IPS DF 6.9 (cell line): ENCODE measurements at regions not wholly inside any gene's neighbourhood (a gene's known extent, or its start where the extent isn't known, plus 50 kb on each side); places are given as distances from the start of the nearest gene placed in this dataset.

Source experiments
- DNase-seq: peaks from one replicate; pipeline ENCODE4 v3.0.0-alpha.2; 2013; ENCODE audit warnings: low read depth, low spot score
- H3K27ac ChIP-seq: one replicate; pipeline ENCODE4 v1.5.1; 2013; ENCODE audit warnings: low read length, control low read depth
- H3K27me3 ChIP-seq: 2 replicates; pipeline ENCODE4 v1.6.1; 2013; ENCODE audit warnings: mild to moderate bottlenecking, low read length; ENCODE audit not compliant: control insufficient read depth, insufficient read depth
- H3K36me3 ChIP-seq: 2 replicates; pipeline ENCODE4 v1.6.1; 2013; ENCODE audit warnings: low read length; ENCODE audit not compliant: control insufficient read depth, insufficient read depth
- H3K4me1 ChIP-seq: 2 replicates; pipeline ENCODE4 v1.6.1; 2013; ENCODE audit warnings: low read length; ENCODE audit not compliant: control insufficient read depth, insufficient read depth
- H3K4me3 ChIP-seq: 2 replicates; pipeline ENCODE4 v1.5.1; 2013; ENCODE audit warnings: mild to moderate bottlenecking, low read length
- H3K9me3 ChIP-seq: 2 replicates; pipeline ENCODE4 v1.6.1; 2013; ENCODE audit warnings: low read length, inconsistent platforms; ENCODE audit not compliant: control insufficient read depth, insufficient read depth
- WGBS: extraction: QIAGEN DNeasy Blood & Tissue Kit; methylation state at CpG from one replicate; pipeline ENCODE4 v1.1.7; 2013; ENCODE audit warnings: mixed read lengths, missing lambda C conversion rate; ENCODE audit not compliant: insufficient read length, insufficient coverage; 5-methylcytosine and 5-hydroxymethylcytosine counted together

DNA sequence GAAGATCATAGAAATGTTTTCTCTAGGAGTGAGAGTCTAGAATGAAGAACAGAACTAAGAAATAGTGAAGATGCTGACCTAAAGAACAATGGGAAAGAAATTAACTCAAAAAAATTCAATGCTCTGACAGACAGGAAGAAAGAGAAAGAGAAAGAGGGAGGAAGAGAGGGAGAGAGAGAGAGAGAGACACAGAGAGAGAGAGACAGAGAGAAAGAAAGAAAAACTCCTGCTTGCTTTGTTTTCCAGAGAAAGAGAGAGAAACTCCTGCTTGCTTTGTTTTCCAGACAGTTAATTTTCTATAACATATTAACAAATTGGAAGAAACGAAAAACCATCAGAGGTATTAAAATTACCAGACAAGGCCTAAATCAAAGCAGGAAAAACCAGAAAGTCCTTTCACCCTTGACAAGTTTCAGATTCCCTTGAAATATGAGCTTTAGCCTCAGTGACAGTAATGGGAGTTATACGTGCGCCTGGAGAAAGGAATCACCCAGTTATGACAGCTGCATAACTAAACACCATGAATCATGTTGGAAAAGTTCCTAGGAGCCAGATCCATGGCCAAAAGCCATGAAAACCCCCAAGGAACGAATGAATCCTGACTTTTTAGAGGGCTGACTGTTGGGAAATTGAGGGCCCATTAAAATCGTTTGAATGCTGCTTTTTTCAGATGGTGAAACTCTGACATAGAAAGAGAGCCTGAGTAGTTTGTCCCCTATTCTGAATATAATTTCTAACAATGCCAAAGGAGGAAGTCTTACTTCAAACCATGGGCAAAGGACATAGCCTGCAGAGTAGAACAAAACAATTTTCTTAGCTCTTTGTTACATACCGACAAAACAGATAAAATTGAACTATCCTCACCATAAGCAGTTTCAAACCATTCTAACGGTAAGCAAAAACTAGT is 228.6 kb upstream of the CHST9 start:
- Histone ChIP-seq H3K36me3 (no peaks in the 10 kb centered on the region), H3K4me1 (peaks cover 1% of the 10 kb centered on the region; the same call in 1 of the 2 replicates), H3K27me3 (no peaks in the 10 kb centered on the region), H3K4me3 (no peak overlapping the region), H3K9me3 (no peaks in the 10 kb centered on the region), H3K27ac (no peak overlapping the region)
- no CpG with 5 or more reads among the region's 7 CpGs for WGBS
- DNase-seq: no peak

DNA sequence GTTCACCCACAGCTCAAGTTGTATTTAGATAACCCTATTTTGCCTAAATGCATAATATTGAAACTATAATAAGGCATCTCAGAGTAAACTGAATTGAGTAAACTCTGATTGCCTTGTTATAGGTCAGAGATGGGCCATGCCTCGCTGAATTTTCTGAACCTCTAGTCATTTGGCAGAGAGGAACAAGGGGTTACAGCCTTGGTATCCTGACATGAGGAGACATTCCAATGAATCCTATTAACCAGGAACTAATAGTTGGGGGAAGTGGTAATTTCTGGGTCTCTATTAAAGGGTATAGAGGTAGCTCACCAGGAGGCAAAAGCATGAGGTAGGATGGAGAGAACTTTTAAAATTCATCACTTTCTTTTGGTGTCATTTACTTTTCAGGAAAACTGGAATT is 227.4 kb upstream of the CHST9 start:
- H3K4me1 ChIP-seq: peaks cover 1% of the 10 kb centered on the region; the same call in 1 of the 2 replicates
- H3K4me3 ChIP-seq: no peak overlapping the region
- H3K36me3 ChIP-seq: no peaks in the 10 kb centered on the region
- H3K9me3 ChIP-seq: no peaks in the 10 kb centered on the region
- no peaks in the 10 kb centered on the region for H3K27me3 ChIP-seq
- H3K27ac ChIP-seq: no peak overlapping the region
- no CpG with 5 or more reads among the region's 1 CpG for WGBS
- DNase-seq: no peak

DNA sequence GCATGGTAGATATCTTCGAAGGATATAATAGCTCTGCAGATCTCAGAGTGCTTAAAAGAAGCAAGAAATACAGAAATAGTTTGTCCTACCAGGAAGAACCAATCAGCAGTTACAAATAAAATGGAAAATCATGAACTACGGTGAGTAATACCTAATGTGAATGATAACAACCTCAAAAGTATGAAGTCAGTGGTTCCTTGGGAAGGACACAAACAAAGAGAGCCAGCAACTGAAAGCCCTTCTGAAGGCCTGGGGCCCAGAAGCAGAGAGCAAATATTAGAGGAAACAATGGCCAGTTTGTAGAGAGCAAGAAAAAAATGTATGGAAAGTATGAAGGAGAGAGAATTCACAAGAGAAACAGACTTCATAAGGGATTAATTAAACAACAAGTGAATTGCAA is 226.8 kb upstream of the CHST9 start:
- no peak overlapping the region for H3K27ac ChIP-seq
- peaks cover 1% of the 10 kb centered on the region; the same call in 1 of the 2 replicates for H3K4me1 ChIP-seq
- no peaks in the 10 kb centered on the region for H3K9me3 ChIP-seq
- H3K36me3 ChIP-seq: no peaks in the 10 kb centered on the region
- DNase-seq: no peak
- H3K27me3 ChIP-seq: no peaks in the 10 kb centered on the region
- WGBS: no CpG with 5 or more reads among the region's 2 CpGs
- no peak overlapping the region for H3K4me3 ChIP-seq

- H3K9me3 ChIP-seq: no peaks in the 10 kb centered on the region
- DNase-seq: no peak
- peaks cover 1% of the 10 kb centered on the region; the same call in 1 of the 2 replicates for H3K4me1 ChIP-seq
- no peaks in the 10 kb centered on the region for H3K27me3 ChIP-seq
- H3K27ac ChIP-seq: no peak overlapping the region
- H3K4me3 ChIP-seq: no peak overlapping the region
- no CpG with 5 or more reads among the region's 1 CpG for WGBS
- H3K36me3 ChIP-seq: no peaks in the 10 kb centered on the region
These were observed 225.9 kb upstream of the CHST9 start for GRCh38 chr18:27411013-27411412.

GRCh38 chr18:27404855-27405254 is 219.7 kb upstream of the CHST9 start:
- DNase-seq: no peak
- no peaks in the 10 kb centered on the region for H3K4me1 ChIP-seq
- H3K27me3 ChIP-seq: no peaks in the 10 kb centered on the region
- H3K36me3 ChIP-seq: no peaks in the 10 kb centered on the region
- H3K27ac ChIP-seq: no peak overlapping the region
- H3K9me3 ChIP-seq: no peaks in the 10 kb centered on the region
- no CpG with 5 or more reads among the region's 2 CpGs for WGBS
- H3K4me3 ChIP-seq: no peak overlapping the region

GRCh38 chr18:27400001-27400400 is 214.9 kb upstream of the CHST9 start:
- H3K27ac ChIP-seq: no peak overlapping the region
- H3K4me1 ChIP-seq: no peaks in the 10 kb centered on the region
- no CpG with 5 or more reads among the region's 9 CpGs for WGBS
- no peak overlapping the region for H3K4me3 ChIP-seq
- DNase-seq: peak; percentile 64
- no peaks in the 10 kb centered on the region for H3K36me3 ChIP-seq
- no peaks in the 10 kb centered on the region for H3K27me3 ChIP-seq
- H3K9me3 ChIP-seq: no peaks in the 10 kb centered on the region

- H3K4me1 ChIP-seq: no peaks in the 10 kb centered on the region
- H3K9me3 ChIP-seq: no peaks in the 10 kb centered on the region
- no peak overlapping the region for H3K4me3 ChIP-seq
- no peak for DNase-seq
- no peaks in the 10 kb centered on the region for H3K36me3 ChIP-seq
- no peak overlapping the region for H3K27ac ChIP-seq
- WGBS: no CpG with 5 or more reads among the region's 1 CpG
- no peaks in the 10 kb centered on the region for H3K27me3 ChIP-seq
These were observed 210.6 kb upstream of the CHST9 start for GRCh38 chr18:27395752-27396151.

- no peak for DNase-seq
- WGBS: 100% methylated on average over 1 of the region's 3 CpGs
- H3K4me3 ChIP-seq: no peak overlapping the region
These were observed 209.6 kb upstream of the CHST9 start for GRCh38 chr18:27394687-27395086.

DNA sequence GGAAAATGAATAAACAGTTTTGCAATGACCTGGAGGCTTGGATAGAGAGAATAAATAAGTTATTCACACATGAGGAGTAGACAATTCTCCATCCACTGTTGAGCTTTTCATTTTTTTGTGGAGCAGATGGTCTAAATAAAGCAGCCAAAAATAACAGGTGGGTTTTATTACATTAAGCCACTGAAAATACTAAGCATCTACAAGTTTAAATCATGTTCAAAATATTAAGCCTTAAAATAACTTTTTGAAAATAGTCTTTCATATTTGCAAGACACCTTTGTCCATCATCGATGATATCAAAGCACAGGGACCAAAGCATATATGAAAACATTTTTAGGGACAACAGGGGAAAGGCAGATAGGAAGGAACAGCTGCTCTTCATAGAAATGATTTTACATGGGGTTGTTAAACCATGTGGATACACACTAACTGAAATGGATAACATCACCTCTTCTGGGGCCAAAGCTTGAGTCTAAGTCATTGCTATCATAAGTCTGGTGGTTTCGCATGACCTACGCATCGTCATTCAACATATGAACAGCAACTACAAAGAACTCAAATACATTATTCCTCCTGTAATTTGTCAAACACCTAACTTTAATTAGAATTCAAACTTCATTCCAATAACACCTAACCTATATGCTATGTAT is 197.6 kb upstream of the CHST9 start:
- H3K4me3 ChIP-seq: no peak overlapping the region
- no peaks in the 10 kb centered on the region for H3K9me3 ChIP-seq
- DNase-seq: no peak
- no peaks in the 10 kb centered on the region for H3K27me3 ChIP-seq
- no CpG with 5 or more reads among the region's 4 CpGs for WGBS
- no peak overlapping the region for H3K27ac ChIP-seq
- H3K4me1 ChIP-seq: no peaks in the 10 kb centered on the region
- H3K36me3 ChIP-seq: no peaks in the 10 kb centered on the region

More at GRCh38 chr18:27394687-27395086, 209.6 kb upstream of the CHST9 start:
- no peaks in the 10 kb centered on the region for H3K27me3 ChIP-seq
- H3K27ac ChIP-seq: no peak overlapping the region
- no peaks in the 10 kb centered on the region for H3K36me3 ChIP-seq
- H3K4me1 ChIP-seq: no peaks in the 10 kb centered on the region
- no peaks in the 10 kb centered on the region for H3K9me3 ChIP-seq

DNA sequence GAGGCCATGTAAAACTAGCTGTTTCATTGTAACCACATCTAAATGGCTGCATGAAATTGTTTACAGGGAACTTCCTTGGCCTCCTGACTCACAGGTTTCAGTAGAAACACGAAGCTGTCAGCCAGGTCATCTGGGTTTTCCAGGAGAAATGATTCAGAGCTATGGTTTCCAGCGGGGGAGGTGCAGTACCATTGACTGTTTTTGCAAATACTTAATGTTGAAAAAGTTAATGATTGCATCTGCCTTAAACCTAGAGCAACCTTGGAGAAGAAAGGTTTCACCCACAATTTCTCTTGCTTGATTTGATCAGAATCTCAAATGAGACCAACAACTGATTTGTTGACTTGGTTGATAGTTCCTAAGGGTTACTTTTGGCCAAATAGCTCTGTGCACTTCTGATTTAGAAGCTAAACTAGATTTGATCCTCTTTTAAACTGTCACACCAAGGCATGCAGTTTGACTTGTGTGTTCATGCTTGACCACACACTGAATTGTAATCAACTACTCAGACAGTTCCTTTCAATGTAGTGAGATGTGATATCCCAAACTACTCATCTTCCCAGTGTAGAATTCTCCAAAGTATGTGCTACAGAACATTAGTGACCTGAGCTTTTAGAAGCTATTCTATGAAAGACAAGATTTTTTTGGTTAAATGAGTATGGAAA is 193.5 kb upstream of the CHST9 start:
- no peaks in the 10 kb centered on the region for H3K27me3 ChIP-seq
- H3K4me3 ChIP-seq: no peak overlapping the region
- H3K27ac ChIP-seq: no peak overlapping the region
- DNase-seq: no peak
- H3K36me3 ChIP-seq: no peaks in the 10 kb centered on the region
- H3K9me3 ChIP-seq: no peaks in the 10 kb centered on the region
- WGBS: no CpG with 5 or more reads among the region's 2 CpGs
- no peaks in the 10 kb centered on the region for H3K4me1 ChIP-seq
